Tibial nerve (tissue), 3 donors: ENCODE measurements at regions not wholly inside any gene's neighbourhood (a gene's known extent, or its start where the extent isn't known, plus 50 kb on each side); places are given as distances from the start of the nearest gene placed in this dataset.

Source experiments
- CTCF ChIP-seq, 5 experiments: fragments of 200-600 bp in 3 of 5; fragments of 450-650 bp in 2 of 5; sonication (generic) in 3 of 5; IDR thresholded peaks; one replicate each; pipeline ENCODE4 v1.5.1; 2016 to 2019; ENCODE audit warnings: antibody characterized with exemption in 5 of 5, mild to moderate bottlenecking in 3 of 5, moderate library complexity in 2 of 5
- POLR2A ChIP-seq, 2 donors: fragments of 450-650 bp; IDR thresholded peaks; one replicate each; pipeline ENCODE4 v1.6.1; 2017; ENCODE audit warnings: antibody characterized with exemption in 2 of 2, mild to moderate bottlenecking in 2 of 2, moderate library complexity in 2 of 2

- TF ChIP-seq CTCF (IDR thresholded peaks at IDR 0.05) (no peak), POLR2A (IDR thresholded peaks at IDR 0.05) (no peak)
Measured at GRCh38 chr4:3675251-3676115, 90.7 kb upstream of the ADRA2C start.
